HG02884 (cell line): ENCODE measurements at regions not wholly inside any gene's neighbourhood (a gene's known extent, or its start where the extent isn't known, plus 50 kb on each side); places are given as distances from the start of the nearest gene placed in this dataset.
"Not testable (repeated sequence)": the region's sequence is repeated elsewhere in the genome, so short reads cannot be mapped to it uniquely, and the experiment has no call there.

Experiments
- ATAC-seq: cut with Tn5 transposase; IDR thresholded peaks from one replicate; pipeline ENCODE4 v1.9.1; 2021; ENCODE audit warnings: mild to moderate bottlenecking, moderate library complexity; ENCODE audit not compliant: unreplicated experiment

- no peak for ATAC-seq
These were observed 397.7 kb downstream of the NUP35 start for GRCh38 chr2:183521911-183522310.

- ATAC-seq: no peak
These were observed 398.4 kb downstream of the NUP35 start for GRCh38 chr2:183522489-183523266.

- peak; percentile 91 for ATAC-seq
These were observed 406.2 kb downstream of the NUP35 start for GRCh38 chr2:183530333-183530901.

GRCh38 chr2:183532514-183532913, 408.3 kb downstream of the NUP35 start:
- ATAC-seq: no peak

- no peak for ATAC-seq
These were observed 408.8 kb downstream of the NUP35 start for GRCh38 chr2:183533021-183533420.

- ATAC-seq: no peak
These were observed 412.0 kb downstream of the NUP35 start for GRCh38 chr2:183536290-183536689.

GRCh38 chr2:183536714-183537113, 412.5 kb downstream of the NUP35 start:
- no peak for ATAC-seq

- no peak for ATAC-seq
These were observed 417.5 kb downstream of the NUP35 start for GRCh38 chr2:183541766-183542165.

- ATAC-seq: no peak
These were observed 418.4 kb downstream of the NUP35 start for GRCh38 chr2:183542606-183543005.

- no peak for ATAC-seq
These were observed 419.0 kb downstream of the NUP35 start for GRCh38 chr2:183543222-183543621.

GRCh38 chr2:183543731-183544130, 419.5 kb downstream of the NUP35 start:
- peak; percentile 99 for ATAC-seq

GRCh38 chr2:183546560-183547350, 422.5 kb downstream of the NUP35 start:
- not testable (repeated sequence) for ATAC-seq

GRCh38 chr2:183552716-183553115, 428.5 kb downstream of the NUP35 start:
- no peak for ATAC-seq

- ATAC-seq: no peak
These were observed 440.5 kb downstream of the NUP35 start for GRCh38 chr2:183564726-183565125.

GRCh38 chr2:183575481-183575880, 451.2 kb downstream of the NUP35 start:
- no peak for ATAC-seq

- no peak for ATAC-seq
These were observed 455.4 kb downstream of the NUP35 start for GRCh38 chr2:183579686-183580085.

GRCh38 chr2:183592271-183592670, 468.0 kb downstream of the NUP35 start:
- no peak for ATAC-seq

GRCh38 chr2:183594150-183594549, 469.9 kb downstream of the NUP35 start:
- no peak for ATAC-seq

- ATAC-seq: no peak
These were observed 473.6 kb downstream of the NUP35 start for GRCh38 chr2:183597841-183598240.

GRCh38 chr2:183604065-183604464, 479.8 kb downstream of the NUP35 start:
- no peak for ATAC-seq

- no peak for ATAC-seq
These were observed 481.2 kb downstream of the NUP35 start for GRCh38 chr2:183605440-183605839.
